ENCODE measurements at regions not wholly inside any gene's neighbourhood (a gene's known extent, or its start where the extent isn't known, plus 50 kb on each side); places are given as distances from the start of the nearest gene placed in this dataset.
"Not testable (repeated sequence)": the region's sequence is repeated elsewhere in the genome, so short reads cannot be mapped to it uniquely, and the experiment has no call there.

GRCh38 chr1:182221990-182222389 lies 160.5 kb upstream of the ZNF648 start:
- TF ChIP-seq POLR2AphosphoS5 (IDR thresholded peaks at IDR 0.05); CTCF (IDR thresholded peaks at IDR 0.05); POLR2A (IDR thresholded peaks at IDR 0.05; ENCODE audit: low read depth); EP300 (IDR thresholded peaks at IDR 0.05): not testable (repeated sequence)

All from esophagus muscularis mucosa (tissue), 4 donors.